Duodenal mucosa (tissue), 2 donors: ENCODE measurements at regions not wholly inside any gene's neighbourhood (a gene's known extent, or its start where the extent isn't known, plus 50 kb on each side); places are given as distances from the start of the nearest gene placed in this dataset.

Experiments used
- H3K27ac ChIP-seq: one replicate; pipeline ENCODE4 v1.7.0; 2013; ENCODE audit warnings: low read depth, low read length
- H3K27me3 ChIP-seq, 2 donors: one replicate each; pipeline ENCODE4 v1.7.0; 2013; ENCODE audit warnings: low read length in 2 of 2, control low read depth in 1 of 2; ENCODE audit not compliant: insufficient read depth in 2 of 2, control insufficient read depth in 1 of 2
- H3K36me3 ChIP-seq, 2 donors: one replicate each; pipeline ENCODE4 v1.7.0; 2013; ENCODE audit warnings: low read length in 2 of 2, control low read depth in 1 of 2; ENCODE audit not compliant: insufficient read depth in 2 of 2, control insufficient read depth in 1 of 2
- H3K4me1 ChIP-seq, 2 donors: one replicate each; pipeline ENCODE4 v1.7.0; 2013; ENCODE audit warnings: low read length in 2 of 2, control low read depth in 1 of 2; ENCODE audit not compliant: insufficient read depth in 2 of 2, control insufficient read depth in 1 of 2
- H3K4me3 ChIP-seq, 2 donors: one replicate each; pipeline ENCODE4 v1.7.0; 2013; ENCODE audit warnings: low read length in 2 of 2, low read depth in 1 of 2
- H3K9ac ChIP-seq, 2 donors: one replicate each; pipeline ENCODE4 v1.7.0; 2013; ENCODE audit warnings: low read length in 2 of 2, low read depth in 1 of 2
- H3K9me3 ChIP-seq, 2 donors: one replicate each; pipeline ENCODE4 v1.7.0; 2013; ENCODE audit warnings: low read length in 2 of 2, control low read depth in 1 of 2; ENCODE audit not compliant: control insufficient read depth in 1 of 2

DNA sequence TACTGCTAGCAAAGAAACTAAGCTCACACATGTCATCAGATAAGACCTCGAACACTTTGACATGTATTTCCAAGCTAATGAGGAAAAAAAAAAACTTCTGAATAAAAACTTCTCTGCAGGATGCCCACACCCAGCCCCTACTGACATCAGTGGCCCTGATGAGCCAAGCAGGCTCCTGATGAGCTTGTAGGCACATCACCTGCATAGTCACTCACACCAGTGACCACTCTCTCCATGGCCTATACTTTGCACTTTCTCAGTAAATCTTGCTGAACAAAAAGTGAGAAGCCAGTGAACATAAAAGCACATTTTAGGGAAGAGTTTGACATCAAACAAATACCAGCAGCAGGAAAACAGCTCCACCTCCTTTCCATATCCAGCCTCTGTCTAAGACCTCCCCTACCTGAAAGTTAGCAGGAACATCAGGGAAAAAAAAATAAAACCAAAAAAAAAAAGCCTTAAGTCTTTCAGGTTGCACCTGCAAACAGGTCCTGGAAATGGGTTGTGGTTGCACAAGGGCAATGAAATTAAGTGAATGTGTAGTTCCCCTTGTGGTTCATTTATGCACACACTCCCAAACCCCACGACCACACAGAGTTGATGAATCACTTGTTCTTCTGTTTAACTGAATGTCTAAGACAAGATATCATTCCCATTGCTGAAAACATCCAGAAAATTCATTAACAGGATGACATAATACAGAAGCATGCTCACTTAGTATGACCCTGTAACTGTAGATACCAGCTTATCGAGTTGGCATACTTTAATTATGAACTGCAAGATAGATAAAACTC, 205.2 kb upstream of the PDE1C start:
- Histone ChIP-seq H3K4me3 (no peak overlapping the region), H3K36me3 (no peaks in the 10 kb centered on the region), H3K4me1 (no peaks in the 10 kb centered on the region), H3K9ac (no peak overlapping the region), H3K9me3 (no peaks in the 10 kb centered on the region), H3K27ac (no peak overlapping the region), H3K27me3 (no peaks in the 10 kb centered on the region)

DNA sequence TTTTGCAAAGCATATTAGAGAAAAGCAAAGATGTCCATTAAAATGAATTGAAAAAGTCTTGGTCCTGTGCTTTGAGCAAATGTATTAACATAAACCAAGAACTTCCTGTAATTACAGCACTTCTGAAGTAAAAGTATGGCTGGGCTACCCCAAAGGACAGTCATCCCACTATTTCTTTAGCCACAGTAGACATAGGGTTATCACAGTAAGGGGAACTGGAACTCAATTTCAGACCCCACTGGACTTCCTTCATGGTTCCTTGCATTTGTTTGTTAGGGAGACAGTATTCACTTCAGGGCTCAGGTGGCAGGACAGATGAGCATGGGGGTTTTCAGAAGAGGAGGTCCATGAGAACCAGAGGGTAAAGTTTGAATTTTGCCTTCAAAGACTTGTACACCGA, 203.1 kb upstream of the PDE1C start:
- Histone ChIP-seq H3K4me3 (no peak overlapping the region), H3K36me3 (no peaks in the 10 kb centered on the region), H3K4me1 (no peaks in the 10 kb centered on the region), H3K27me3 (no peaks in the 10 kb centered on the region), H3K9ac (no peak overlapping the region), H3K27ac (no peak overlapping the region), H3K9me3 (no peaks in the 10 kb centered on the region)

DNA sequence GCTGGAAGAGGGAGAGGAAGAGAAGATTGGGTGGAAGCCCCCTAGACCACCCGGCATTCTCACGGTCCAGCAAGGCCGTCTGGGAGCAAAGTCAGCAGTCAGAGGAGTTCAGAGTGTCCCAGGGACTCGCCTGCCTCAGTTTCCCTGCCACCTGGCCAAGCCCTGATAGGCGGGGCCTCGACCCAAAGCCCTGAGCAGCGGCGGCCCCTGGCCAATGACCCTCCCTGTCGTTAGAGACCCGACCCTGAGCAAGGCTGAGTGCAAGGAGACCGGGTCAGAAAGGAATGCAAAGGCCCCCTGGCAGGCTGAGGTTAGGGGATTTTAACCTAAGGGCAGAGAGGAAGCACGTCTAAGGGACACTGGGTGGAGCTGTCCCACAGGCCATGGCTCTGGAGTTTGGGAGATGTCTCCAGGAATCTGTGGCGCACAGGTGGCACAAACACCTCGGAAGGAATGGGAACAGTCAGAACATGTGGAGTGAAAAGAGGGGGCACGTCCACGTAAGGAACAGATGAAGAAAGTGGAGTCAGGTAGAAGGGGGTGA, 196.8 kb upstream of the PDE1C start:
- Histone ChIP-seq H3K27ac (no peak overlapping the region), H3K9me3 (no peaks in the 10 kb centered on the region), H3K4me3 (no peak overlapping the region), H3K27me3 (no peaks in the 10 kb centered on the region), H3K4me1 (no peaks in the 10 kb centered on the region), H3K9ac (no peak overlapping the region), H3K36me3 (no peaks in the 10 kb centered on the region)

DNA sequence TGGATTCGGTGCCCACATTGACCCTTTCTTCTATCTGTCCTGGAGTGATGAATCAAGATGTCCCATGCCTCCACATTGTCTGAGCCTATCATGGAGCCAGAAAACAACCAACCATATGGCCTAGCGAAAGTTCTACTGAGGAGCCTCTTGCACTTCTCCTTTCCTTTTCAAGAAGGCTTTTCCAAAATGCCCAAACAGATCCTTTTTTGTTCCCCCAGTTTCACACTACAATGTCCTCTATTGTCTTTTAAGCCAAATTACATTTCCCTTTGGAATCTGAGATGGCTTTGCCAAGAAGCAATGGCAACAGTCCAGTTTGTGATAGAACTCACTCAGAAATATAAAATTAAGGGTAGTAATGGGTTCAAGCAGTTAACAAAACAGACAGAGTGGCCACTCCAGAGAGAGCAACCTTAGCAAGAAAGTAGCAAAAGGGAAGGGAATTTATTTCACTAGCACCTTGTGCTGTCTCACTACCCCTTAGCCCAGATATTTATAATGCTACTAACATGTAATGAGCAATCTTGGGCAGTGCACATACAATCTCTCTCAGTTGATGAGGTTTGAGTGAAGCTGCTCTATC, 194.6 kb upstream of the PDE1C start:
- H3K4me1 ChIP-seq = no peaks in the 10 kb centered on the region
- no peak overlapping the region for H3K27ac ChIP-seq

GRCh38 chr7:32263611-32264010, 193.4 kb upstream of the PDE1C start:
- H3K9ac ChIP-seq = no peak overlapping the region
- no peaks in the 10 kb centered on the region for H3K27me3 ChIP-seq
- no peak overlapping the region for H3K27ac ChIP-seq
- H3K36me3 ChIP-seq = no peaks in the 10 kb centered on the region
- no peaks in the 10 kb centered on the region for H3K9me3 ChIP-seq
- H3K4me3 ChIP-seq = no peak overlapping the region
- H3K4me1 ChIP-seq = no peaks in the 10 kb centered on the region

More for the DNA sequence above, 194.6 kb upstream of the PDE1C start:
- no peaks in the 10 kb centered on the region for H3K9me3 ChIP-seq
- no peaks in the 10 kb centered on the region for H3K36me3 ChIP-seq
- H3K4me3 ChIP-seq = no peak overlapping the region
- H3K9ac ChIP-seq = no peak overlapping the region
- no peaks in the 10 kb centered on the region for H3K27me3 ChIP-seq

- no peaks in the 10 kb centered on the region for H3K27me3 ChIP-seq
- H3K9me3 ChIP-seq = no peaks in the 10 kb centered on the region
- H3K36me3 ChIP-seq = no peaks in the 10 kb centered on the region
- H3K4me1 ChIP-seq = no peaks in the 10 kb centered on the region
- no peak overlapping the region for H3K27ac ChIP-seq
- no peak overlapping the region for H3K9ac ChIP-seq
- H3K4me3 ChIP-seq = no peak overlapping the region
Observed at GRCh38 chr7:32262315-32262714, 192.1 kb upstream of the PDE1C start.

GRCh38 chr7:32259931-32260596, 189.9 kb upstream of the PDE1C start:
- no peak overlapping the region for H3K9ac ChIP-seq
- no peaks in the 10 kb centered on the region for H3K4me1 ChIP-seq
- no peaks in the 10 kb centered on the region for H3K27me3 ChIP-seq
- H3K27ac ChIP-seq = no peak overlapping the region
- no peaks in the 10 kb centered on the region for H3K9me3 ChIP-seq
- H3K36me3 ChIP-seq = no peaks in the 10 kb centered on the region
- H3K4me3 ChIP-seq = no peak overlapping the region

- Histone ChIP-seq H3K9ac (no peak overlapping the region), H3K4me3 (no peak overlapping the region), H3K9me3 (no peaks in the 10 kb centered on the region), H3K27me3 (no peaks in the 10 kb centered on the region), H3K4me1 (no peaks in the 10 kb centered on the region), H3K36me3 (no peaks in the 10 kb centered on the region), H3K27ac (no peak overlapping the region)
Observed at GRCh38 chr7:32258265-32258664, 188.1 kb upstream of the PDE1C start.

DNA sequence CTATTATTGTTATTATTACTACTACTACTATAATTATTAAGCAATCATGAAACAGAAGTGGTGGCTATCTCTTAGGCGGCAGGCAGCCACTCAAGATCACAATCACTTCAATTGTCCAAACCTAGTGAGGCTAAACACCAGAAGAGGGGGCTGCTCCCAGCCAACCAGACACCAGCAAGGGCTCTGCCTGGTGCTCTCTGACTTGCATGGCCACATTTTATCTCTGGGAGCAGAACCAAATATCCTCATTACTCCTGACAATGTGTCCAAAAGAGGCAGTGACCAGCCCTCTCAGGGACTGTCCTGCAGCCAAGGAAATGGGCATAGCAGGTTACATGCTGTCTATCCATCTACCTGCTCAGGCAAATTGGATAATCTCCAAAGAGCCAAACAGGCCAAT, 187.4 kb upstream of the PDE1C start:
- no peaks in the 10 kb centered on the region for H3K27me3 ChIP-seq
- H3K4me3 ChIP-seq = no peak overlapping the region
- H3K4me1 ChIP-seq = no peaks in the 10 kb centered on the region
- no peaks in the 10 kb centered on the region for H3K36me3 ChIP-seq
- no peak overlapping the region for H3K27ac ChIP-seq
- H3K9me3 ChIP-seq = no peaks in the 10 kb centered on the region
- no peak overlapping the region for H3K9ac ChIP-seq

GRCh38 chr7:32256811-32257210, 186.6 kb upstream of the PDE1C start:
- Histone ChIP-seq H3K4me1 (no peaks in the 10 kb centered on the region), H3K4me3 (no peak overlapping the region), H3K27ac (no peak overlapping the region), H3K9me3 (no peaks in the 10 kb centered on the region), H3K9ac (no peak overlapping the region), H3K27me3 (no peaks in the 10 kb centered on the region), H3K36me3 (no peaks in the 10 kb centered on the region)
